Loucy (cell line): ENCODE measurements at regions not wholly inside any gene's neighbourhood (a gene's known extent, or its start where the extent isn't known, plus 50 kb on each side); places are given as distances from the start of the nearest gene placed in this dataset.

ENCODE experiments used
- H2AFZ ChIP-seq: fragments of 200-600 bp; sonication (generic); 2 replicates; pipeline ENCODE4 v1.6.0; 2016; ENCODE audit warnings: antibody characterized with exemption, mild to moderate bottlenecking, low read length, moderate library complexity
- H3F3A ChIP-seq: fragments of 200-600 bp; 2 replicates; pipeline ENCODE4 v1.6.0; 2016; ENCODE audit warnings: antibody characterized with exemption, low read depth, mild to moderate bottlenecking
- H3K27me3 ChIP-seq: fragments of 200-600 bp; sonication (generic); 2 replicates; pipeline ENCODE4 v1.6.1; 2014; ENCODE audit warnings: low read length, mild to moderate bottlenecking; ENCODE audit not compliant: insufficient read depth, poor library complexity, severe bottlenecking
- H3K36me3 ChIP-seq: fragments of 200-600 bp; sonication (generic); 2 replicates; pipeline ENCODE4 v1.6.1; 2016; ENCODE audit warnings: low read length; ENCODE audit not compliant: insufficient read depth
- H3K4me1 ChIP-seq: fragments of 200-600 bp; sonication (generic); 2 replicates; pipeline ENCODE4 v1.5.1; 2014; ENCODE audit warnings: low read length, mild to moderate bottlenecking; ENCODE audit not compliant: insufficient read depth, poor library complexity, severe bottlenecking
- H3K4me2 ChIP-seq: fragments of 200-600 bp; sonication (generic); 2 replicates; pipeline ENCODE4 v1.6.0; 2014; ENCODE audit warnings: antibody characterized with exemption, low read length, low read depth, mild to moderate bottlenecking; ENCODE audit not compliant: poor library complexity, severe bottlenecking
- H3K4me3 ChIP-seq: fragments of 200-600 bp; sonication (generic); 2 replicates; pipeline ENCODE4 v1.5.1; 2014; ENCODE audit warnings: low read length, mild to moderate bottlenecking, mixed read lengths; ENCODE audit not compliant: poor library complexity, severe bottlenecking
- H3K79me2 ChIP-seq: fragments of 200-600 bp; sonication (generic); 2 replicates; pipeline ENCODE4 v1.6.1; 2014; ENCODE audit warnings: low read length; ENCODE audit not compliant: insufficient read depth
- H3K9ac ChIP-seq: fragments of 200-600 bp; sonication (generic); 2 replicates; pipeline ENCODE4 v1.6.0; 2014; ENCODE audit warnings: mild to moderate bottlenecking, low read depth, low read length, moderate library complexity; ENCODE audit not compliant: poor library complexity, severe bottlenecking
- H3K9me2 ChIP-seq: fragments of 200-600 bp; sonication (generic); replicated peaks from 2 replicates; pipeline ENCODE4 v1.6.1; 2016; ENCODE audit warnings: low read depth, low read length, mixed read lengths
- H3K9me3 ChIP-seq: fragments of 200-600 bp; sonication (generic); 2 replicates; pipeline ENCODE4 v1.6.1; 2014; ENCODE audit warnings: mild to moderate bottlenecking, antibody characterized with exemption, low read length, low read depth; ENCODE audit not compliant: insufficient read depth
- H4K20me1 ChIP-seq: fragments of 200-600 bp; sonication (generic); 2 replicates; pipeline ENCODE4 v1.6.0; 2014; ENCODE audit warnings: antibody characterized with exemption, low read length, mild to moderate bottlenecking; ENCODE audit not compliant: insufficient read depth, poor library complexity, severe bottlenecking
- EZH2phosphoT487 ChIP-seq: fragments of 200-600 bp; IDR thresholded peaks from 2 replicates; pipeline ENCODE4 v1.6.1; 2018; ENCODE audit warnings: antibody characterized with exemption, mild to moderate bottlenecking, moderate library complexity, borderline replicate concordance
- TF ChIP-seq, protein P1 (sequence below): fragments of 200-600 bp; sonication (generic); conservative IDR thresholded peaks from 2 replicates; pipeline ENCODE4 v1.5.1; 2014; ENCODE audit warnings: mild to moderate bottlenecking, antibody characterized with exemption, low read length

DNA sequence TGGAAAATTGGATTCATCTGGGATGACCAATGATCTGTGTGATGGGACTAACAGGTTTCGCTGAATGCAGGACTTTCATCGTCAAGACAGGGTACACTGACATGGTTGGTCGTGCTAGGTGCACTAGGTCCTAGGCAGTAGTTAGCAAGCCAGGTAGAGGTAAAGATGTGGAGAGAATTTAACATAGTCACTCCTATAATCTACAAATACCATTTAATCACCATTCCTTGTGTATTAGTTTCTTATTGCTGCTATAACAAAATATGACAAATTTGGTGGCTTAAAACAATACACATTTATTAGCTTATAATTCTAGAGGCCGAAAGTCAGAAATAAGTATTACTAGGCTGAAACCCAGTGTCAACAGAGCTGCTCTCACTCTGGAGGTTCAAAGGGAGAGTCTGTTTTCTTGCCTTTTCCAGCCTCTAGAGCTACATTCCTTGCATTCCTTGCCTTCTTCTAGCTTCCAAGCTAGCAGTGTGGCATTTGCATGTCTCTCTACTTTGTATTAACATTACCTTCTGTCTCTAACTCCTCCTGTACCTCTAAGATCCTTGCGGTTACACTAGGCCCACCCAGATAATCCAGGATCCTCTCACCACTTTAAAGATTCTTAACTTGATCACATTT is 98.7 kb upstream of the GRIA3 start:
- H3K9me2 ChIP-seq = no peaks in the 10 kb centered on the region
- H3K4me2 ChIP-seq = no peak overlapping the region
- no peaks in the 10 kb centered on the region for H4K20me1 ChIP-seq
- H3K4me3 ChIP-seq = no peak overlapping the region
- no peak overlapping the region for H2AFZ ChIP-seq
- H3K9ac ChIP-seq = no peak overlapping the region
- TF ChIP-seq, protein P1, sequence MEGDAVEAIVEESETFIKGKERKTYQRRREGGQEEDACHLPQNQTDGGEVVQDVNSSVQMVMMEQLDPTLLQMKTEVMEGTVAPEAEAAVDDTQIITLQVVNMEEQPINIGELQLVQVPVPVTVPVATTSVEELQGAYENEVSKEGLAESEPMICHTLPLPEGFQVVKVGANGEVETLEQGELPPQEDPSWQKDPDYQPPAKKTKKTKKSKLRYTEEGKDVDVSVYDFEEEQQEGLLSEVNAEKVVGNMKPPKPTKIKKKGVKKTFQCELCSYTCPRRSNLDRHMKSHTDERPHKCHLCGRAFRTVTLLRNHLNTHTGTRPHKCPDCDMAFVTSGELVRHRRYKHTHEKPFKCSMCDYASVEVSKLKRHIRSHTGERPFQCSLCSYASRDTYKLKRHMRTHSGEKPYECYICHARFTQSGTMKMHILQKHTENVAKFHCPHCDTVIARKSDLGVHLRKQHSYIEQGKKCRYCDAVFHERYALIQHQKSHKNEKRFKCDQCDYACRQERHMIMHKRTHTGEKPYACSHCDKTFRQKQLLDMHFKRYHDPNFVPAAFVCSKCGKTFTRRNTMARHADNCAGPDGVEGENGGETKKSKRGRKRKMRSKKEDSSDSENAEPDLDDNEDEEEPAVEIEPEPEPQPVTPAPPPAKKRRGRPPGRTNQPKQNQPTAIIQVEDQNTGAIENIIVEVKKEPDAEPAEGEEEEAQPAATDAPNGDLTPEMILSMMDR = no peak
- no peak for TF ChIP-seq EZH2phosphoT487
- H3K27me3 ChIP-seq = no peaks in the 10 kb centered on the region
- no peaks in the 10 kb centered on the region for H3K9me3 ChIP-seq
- no peaks in the 10 kb centered on the region for H3K4me1 ChIP-seq
- H3F3A ChIP-seq = no peaks in the 10 kb centered on the region
- H3K79me2 ChIP-seq = no peaks in the 10 kb centered on the region
- H3K36me3 ChIP-seq = no peaks in the 10 kb centered on the region

DNA sequence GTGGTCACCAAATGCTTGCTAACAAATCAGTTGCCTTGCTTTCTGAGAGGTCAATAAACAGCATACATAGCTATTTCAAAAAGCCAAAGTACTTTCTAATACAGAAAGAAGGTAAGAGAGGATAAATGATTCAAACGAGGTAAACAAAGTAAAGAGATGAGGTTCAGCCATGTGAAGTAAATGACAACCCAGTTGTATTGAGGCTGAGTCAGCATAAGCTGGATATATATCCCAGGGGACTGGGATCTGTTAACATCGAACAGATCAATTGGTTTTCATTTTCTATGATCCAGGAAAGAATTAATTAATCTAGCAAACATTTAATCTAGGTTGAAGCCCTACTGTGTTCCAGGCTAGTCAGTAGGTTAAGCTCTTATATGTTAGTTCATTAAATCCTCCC is 97.3 kb upstream of the GRIA3 start:
- TF ChIP-seq EZH2phosphoT487 = no peak
- TF ChIP-seq, protein P1 = no peak

DNA sequence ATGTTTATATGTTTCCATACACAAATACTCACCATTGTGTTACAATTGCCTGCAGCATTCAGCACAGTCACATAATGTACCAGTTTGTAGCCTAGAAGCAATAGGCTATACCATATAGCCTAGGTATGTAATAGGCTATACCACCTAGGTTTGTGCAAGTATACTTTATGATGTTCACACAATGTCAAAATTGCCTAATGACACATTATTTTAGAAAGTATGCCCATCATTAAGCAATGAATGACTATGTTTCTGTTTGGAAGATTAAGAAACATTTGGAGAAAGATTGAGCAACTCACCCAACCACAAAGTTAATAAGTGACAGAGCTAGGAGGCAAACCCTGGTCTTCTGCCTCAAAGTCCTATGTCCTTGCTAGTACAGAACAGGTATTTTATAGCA is 96.8 kb upstream of the GRIA3 start:
- Histone ChIP-seq H3K27me3 (no peaks in the 10 kb centered on the region), H4K20me1 (no peaks in the 10 kb centered on the region), H3K36me3 (no peaks in the 10 kb centered on the region), H3K4me2 (no peak overlapping the region), H3K9me2 (no peaks in the 10 kb centered on the region), H3K9ac (no peak overlapping the region), H3K9me3 (no peaks in the 10 kb centered on the region), H3F3A (no peaks in the 10 kb centered on the region), H3K79me2 (no peaks in the 10 kb centered on the region), H2AFZ (no peak overlapping the region), H3K4me3 (no peak overlapping the region), H3K4me1 (no peaks in the 10 kb centered on the region)
- TF ChIP-seq EZH2phosphoT487 = no peak
- TF ChIP-seq, protein P1 = no peak

More for the DNA sequence above, 97.3 kb upstream of the GRIA3 start:
- Histone ChIP-seq H4K20me1 (no peaks in the 10 kb centered on the region), H3F3A (no peaks in the 10 kb centered on the region), H3K9ac (no peak overlapping the region), H3K9me3 (no peaks in the 10 kb centered on the region), H3K36me3 (no peaks in the 10 kb centered on the region), H3K4me1 (no peaks in the 10 kb centered on the region), H3K27me3 (no peaks in the 10 kb centered on the region), H3K79me2 (no peaks in the 10 kb centered on the region), H3K4me2 (no peak overlapping the region), H3K9me2 (no peaks in the 10 kb centered on the region), H2AFZ (no peak overlapping the region), H3K4me3 (no peak overlapping the region)
